DND-41 (cell line): ENCODE measurements at regions not wholly inside any gene's neighbourhood (a gene's known extent, or its start where the extent isn't known, plus 50 kb on each side); places are given as distances from the start of the nearest gene placed in this dataset.
"Not testable (repeated sequence)": the region's sequence is repeated elsewhere in the genome, so short reads cannot be mapped to it uniquely, and the experiment has no call there.

ENCODE experiments used
- ATAC-seq: fragments of 200-7000 bp; cut with Tn5 transposase; 3 replicates; pipeline ENCODE4 v1.9.1; 2021; ENCODE audit warnings: low read depth; ENCODE audit not compliant: insufficient read depth
- DNase-seq: peaks from one replicate; pipeline ENCODE4 v3.0.0-alpha.2; 2020
- H2AFZ ChIP-seq: 2 replicates; pipeline ENCODE4 v1.6.0; 2012; ENCODE audit warnings: low read depth, low read length
- H3K27ac ChIP-seq: 2 replicates; pipeline ENCODE4 v1.5.1; 2012; ENCODE audit warnings: low read length, inconsistent platforms
- H3K27me3 ChIP-seq: fragments of 200-600 bp; sonication (generic); 2 replicates; pipeline ENCODE4 v1.6.0; 2012; ENCODE audit warnings: low read length, mild to moderate bottlenecking, inconsistent platforms; ENCODE audit not compliant: insufficient read depth, poor library complexity
- H3K36me3 ChIP-seq: 2 replicates; pipeline ENCODE4 v1.5.1; 2012; ENCODE audit warnings: low read length, inconsistent platforms; ENCODE audit not compliant: insufficient read depth
- H3K4me1 ChIP-seq: 2 replicates; pipeline ENCODE4 v1.5.1; 2012; ENCODE audit warnings: mild to moderate bottlenecking, low read length; ENCODE audit not compliant: insufficient read depth
- H3K4me2 ChIP-seq: 2 replicates; pipeline ENCODE4 v1.6.0; 2012; ENCODE audit warnings: mild to moderate bottlenecking, moderate library complexity, low read length, inconsistent platforms; ENCODE audit not compliant: insufficient read depth
- H3K4me3 ChIP-seq, 2 experiments: fragments of 200-600 bp in 1 of 2; shearing (Covaris generic) in 1 of 2; 2 replicates each; pipeline ENCODE4 v1.5.1; 2012 to 2016; ENCODE audit warnings: inconsistent platforms in 2 of 2, low read length in 2 of 2, mild to moderate bottlenecking in 2 of 2, low read depth in 1 of 2, moderate library complexity in 1 of 2
- H3K79me2 ChIP-seq: 2 replicates; pipeline ENCODE4 v1.6.0; 2012; ENCODE audit warnings: low read length, inconsistent platforms; ENCODE audit not compliant: insufficient read depth
- H3K9ac ChIP-seq: 2 replicates; pipeline ENCODE4 v1.6.0; 2012; ENCODE audit warnings: low read depth, mild to moderate bottlenecking, inconsistent platforms, low read length, moderate library complexity
- H3K9me3 ChIP-seq: 2 replicates; pipeline ENCODE4 v1.5.1; 2012; ENCODE audit warnings: low read length, moderate library complexity, mild to moderate bottlenecking, inconsistent platforms; ENCODE audit not compliant: insufficient read depth, severe bottlenecking
- H4K20me1 ChIP-seq: 2 replicates; pipeline ENCODE4 v1.6.0; 2012; ENCODE audit warnings: low read length; ENCODE audit not compliant: insufficient read depth
- EZH2 ChIP-seq: IDR thresholded peaks from 3 replicates; pipeline ENCODE4 v1.6.1; 2012; ENCODE audit warnings: borderline replicate concordance, low read depth, mild to moderate bottlenecking, moderate library complexity, low read length, inconsistent platforms; ENCODE audit not compliant: severe bottlenecking
- TF ChIP-seq, protein P1 (sequence below): IDR thresholded peaks from 2 replicates; pipeline ENCODE4 v1.5.1; 2012; ENCODE audit warnings: borderline replicate concordance, low read length, moderate library complexity, mild to moderate bottlenecking; ENCODE audit not compliant: poor library complexity, severe bottlenecking; ENCODE audit errors: extremely low read depth

- Histone ChIP-seq H3K4me2 (no peak overlapping the region), H3K9me3 (peaks cover 6% of the 10 kb centered on the region), H3K4me1 (no peaks in the 10 kb centered on the region), H3K4me3 (no peak overlapping the region), H3K27me3 (no peaks in the 10 kb centered on the region), H4K20me1 (no peaks in the 10 kb centered on the region), H3K36me3 (no peaks in the 10 kb centered on the region), H2AFZ (no peak overlapping the region), H3K79me2 (no peaks in the 10 kb centered on the region), H3K9ac (no peak overlapping the region), H3K27ac (no peak overlapping the region)
- ATAC-seq (no peak), DNase-seq (no peak)
- TF ChIP-seq, protein P1, sequence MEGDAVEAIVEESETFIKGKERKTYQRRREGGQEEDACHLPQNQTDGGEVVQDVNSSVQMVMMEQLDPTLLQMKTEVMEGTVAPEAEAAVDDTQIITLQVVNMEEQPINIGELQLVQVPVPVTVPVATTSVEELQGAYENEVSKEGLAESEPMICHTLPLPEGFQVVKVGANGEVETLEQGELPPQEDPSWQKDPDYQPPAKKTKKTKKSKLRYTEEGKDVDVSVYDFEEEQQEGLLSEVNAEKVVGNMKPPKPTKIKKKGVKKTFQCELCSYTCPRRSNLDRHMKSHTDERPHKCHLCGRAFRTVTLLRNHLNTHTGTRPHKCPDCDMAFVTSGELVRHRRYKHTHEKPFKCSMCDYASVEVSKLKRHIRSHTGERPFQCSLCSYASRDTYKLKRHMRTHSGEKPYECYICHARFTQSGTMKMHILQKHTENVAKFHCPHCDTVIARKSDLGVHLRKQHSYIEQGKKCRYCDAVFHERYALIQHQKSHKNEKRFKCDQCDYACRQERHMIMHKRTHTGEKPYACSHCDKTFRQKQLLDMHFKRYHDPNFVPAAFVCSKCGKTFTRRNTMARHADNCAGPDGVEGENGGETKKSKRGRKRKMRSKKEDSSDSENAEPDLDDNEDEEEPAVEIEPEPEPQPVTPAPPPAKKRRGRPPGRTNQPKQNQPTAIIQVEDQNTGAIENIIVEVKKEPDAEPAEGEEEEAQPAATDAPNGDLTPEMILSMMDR, result no peak
- no peak for TF ChIP-seq EZH2
Measured at GRCh38 chr12:73656375-73656774, 881.3 kb upstream of the ATXN7L3B start.

DNA sequence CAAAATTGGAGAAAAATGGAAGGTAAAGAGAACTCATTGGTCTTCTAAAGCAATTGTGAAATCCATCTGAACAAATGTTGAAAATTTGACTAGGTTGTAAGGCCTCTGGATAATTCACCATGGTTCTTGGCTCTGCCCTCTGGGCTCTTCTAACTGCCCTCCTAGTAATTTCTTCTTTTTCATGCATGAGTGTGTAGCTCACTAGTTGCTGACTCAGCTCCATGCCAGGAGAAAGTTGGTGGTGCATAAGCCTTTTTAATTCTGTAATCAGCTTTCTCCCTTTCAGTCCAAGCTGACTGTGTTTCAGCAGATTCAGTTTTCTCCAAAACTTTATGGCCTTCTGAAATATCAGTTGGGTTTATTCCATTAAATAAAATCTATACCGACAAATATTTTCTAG is 877.8 kb upstream of the ATXN7L3B start:
- no peaks in the 10 kb centered on the region for H4K20me1 ChIP-seq
- H3K36me3 ChIP-seq, result no peaks in the 10 kb centered on the region
- TF ChIP-seq, protein P1, result no peak
- TF ChIP-seq EZH2, result no peak
- no peaks in the 10 kb centered on the region for H3K27me3 ChIP-seq
- H3K79me2 ChIP-seq, result no peaks in the 10 kb centered on the region
- no peak overlapping the region for H3K4me3 ChIP-seq
- no peak overlapping the region for H3K27ac ChIP-seq
- no peak overlapping the region for H2AFZ ChIP-seq
- H3K9me3 ChIP-seq, result no peaks in the 10 kb centered on the region
- DNase-seq (no peak), ATAC-seq (no peak)
- H3K4me1 ChIP-seq, result no peaks in the 10 kb centered on the region
- H3K4me2 ChIP-seq, result no peak overlapping the region
- H3K9ac ChIP-seq, result no peak overlapping the region

DNA sequence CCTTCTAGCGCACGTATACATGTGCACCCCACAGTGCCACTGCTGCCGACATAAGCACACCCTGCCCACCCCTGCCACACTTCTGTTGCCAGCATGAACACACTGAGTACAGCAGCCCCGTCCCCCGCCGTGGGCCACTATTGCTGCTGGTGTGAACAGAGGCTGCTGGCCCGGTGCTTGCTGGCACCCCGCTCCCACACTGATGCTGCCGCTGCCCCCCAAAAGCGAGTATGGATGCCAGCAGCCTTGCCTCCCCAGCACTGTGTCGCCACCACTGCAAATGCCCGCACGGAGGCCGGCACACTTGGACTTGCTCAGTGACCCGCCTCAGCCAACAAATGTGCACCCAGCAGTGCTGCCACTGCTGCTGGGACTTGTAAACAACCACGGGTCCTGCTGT is 872.4 kb upstream of the ATXN7L3B start:
- H3K9ac ChIP-seq, result no peak overlapping the region
- DNase-seq (no peak), ATAC-seq (no peak)
- H3K9me3 ChIP-seq, result no peaks in the 10 kb centered on the region
- no peaks in the 10 kb centered on the region for H3K36me3 ChIP-seq
- no peak overlapping the region for H3K4me3 ChIP-seq
- no peaks in the 10 kb centered on the region for H4K20me1 ChIP-seq
- H3K4me1 ChIP-seq, result no peaks in the 10 kb centered on the region
- no peak overlapping the region for H3K4me2 ChIP-seq
- no peak overlapping the region for H2AFZ ChIP-seq
- no peak overlapping the region for H3K27ac ChIP-seq
- TF ChIP-seq, protein P1, result no peak
- no peak for TF ChIP-seq EZH2
- H3K79me2 ChIP-seq, result no peaks in the 10 kb centered on the region
- no peaks in the 10 kb centered on the region for H3K27me3 ChIP-seq

GRCh38 chr12:73671550-73671949 is 866.1 kb upstream of the ATXN7L3B start:
- H3K4me3 ChIP-seq, H3K9me3 ChIP-seq, H2AFZ ChIP-seq, H3K27ac ChIP-seq, H4K20me1 ChIP-seq, H3K27me3 ChIP-seq, H3K4me2 ChIP-seq, ATAC-seq, H3K9ac ChIP-seq, H3K36me3 ChIP-seq, DNase-seq, H3K4me1 ChIP-seq, H3K79me2 ChIP-seq: not testable (repeated sequence)
